CD14-positive monocyte (primary cell): ENCODE measurements at regions not wholly inside any gene's neighbourhood (a gene's known extent, or its start where the extent isn't known, plus 50 kb on each side); places are given as distances from the start of the nearest gene placed in this dataset.

Source experiments
- DNase-seq, 3 donors: peaks; one replicate each; pipeline ENCODE4 v3.0.0-alpha.2; 2011 to 2022
- H2AFZ ChIP-seq: 2 replicates; pipeline ENCODE4 v1.6.0; 2012; ENCODE audit warnings: mild to moderate bottlenecking, low read depth, low read length, inconsistent platforms; ENCODE audit not compliant: insufficient read depth, poor library complexity, severe bottlenecking
- H3K27ac ChIP-seq, 2 donors: 1 replicate in 1 of 2; 2 replicates in 1 of 2; pipeline ENCODE4 v1.5.1; 2012 to 2013; ENCODE audit warnings: low read length in 2 of 2, control low read depth in 1 of 2, inconsistent platforms in 1 of 2, low read depth in 1 of 2, mild to moderate bottlenecking in 1 of 2
- H3K27me3 ChIP-seq, 2 donors: one replicate each; pipeline versions ENCODE4 v1.6.0 to v1.6.1; 2011 to 2013; ENCODE audit warnings: low read length in 2 of 2; ENCODE audit not compliant: control insufficient read depth in 2 of 2, insufficient read depth in 2 of 2
- H3K36me3 ChIP-seq, 2 donors: replicated peaks in 1 of 2; 1 replicate in 1 of 2; 2 replicates in 1 of 2; pipeline versions ENCODE4 v1.5.1 to v1.6.1; 2012 to 2013; ENCODE audit warnings: low read length in 2 of 2, control low read depth in 1 of 2, inconsistent platforms in 1 of 2, mild to moderate bottlenecking in 1 of 2; ENCODE audit not compliant: insufficient read depth in 2 of 2, control insufficient read depth in 1 of 2
- H3K4me1 ChIP-seq, 2 donors: 1 replicate in 1 of 2; 2 replicates in 1 of 2; pipeline versions ENCODE4 v1.5.1 to v1.6.1; 2012 to 2013; ENCODE audit warnings: low read length in 2 of 2, control low read depth in 1 of 2, inconsistent platforms in 1 of 2, mild to moderate bottlenecking in 1 of 2, moderate library complexity in 1 of 2; ENCODE audit not compliant: insufficient read depth in 2 of 2, control insufficient read depth in 1 of 2
- H3K4me2 ChIP-seq: replicated peaks from 2 replicates; pipeline ENCODE3; 2012; ENCODE audit warnings: low read length, moderate library complexity, mild to moderate bottlenecking; ENCODE audit not compliant: poor library complexity, severe bottlenecking; ENCODE audit errors: extremely low read depth
- H3K4me3 ChIP-seq, 3 experiments: fragments of 200-600 bp in 1 of 3; sonication (generic) in 1 of 3; replicated peaks in 1 of 3; 1 replicate in 2 of 3; 2 replicates in 1 of 3; pipeline ENCODE4 v1.5.1; 2011 to 2013; ENCODE audit warnings: low read length in 3 of 3, mild to moderate bottlenecking in 3 of 3, control low read depth in 2 of 3, low read depth in 2 of 3, inconsistent platforms in 1 of 3, moderate library complexity in 1 of 3
- H3K79me2 ChIP-seq: 2 replicates; pipeline ENCODE4 v1.6.0; 2012; ENCODE audit warnings: mild to moderate bottlenecking, control low read depth, inconsistent platforms, low read length, moderate library complexity; ENCODE audit not compliant: insufficient read depth
- H3K9ac ChIP-seq: 2 replicates; pipeline ENCODE4 v1.6.0; 2017; ENCODE audit warnings: low read length, mild to moderate bottlenecking; ENCODE audit not compliant: insufficient read depth, poor library complexity, severe bottlenecking
- H3K9me3 ChIP-seq, 2 donors: replicated peaks in 1 of 2; 1 replicate in 1 of 2; 2 replicates in 1 of 2; pipeline versions ENCODE4 v1.5.1 to v1.6.1; 2012 to 2013; ENCODE audit warnings: low read length in 2 of 2, control low read depth in 1 of 2; ENCODE audit not compliant: control insufficient read depth in 1 of 2, insufficient read depth in 1 of 2
- H4K20me1 ChIP-seq: 2 replicates; pipeline ENCODE4 v1.6.0; 2012; ENCODE audit warnings: mild to moderate bottlenecking, low read length, control low read depth, moderate library complexity; ENCODE audit not compliant: insufficient read depth
- H3K27ac Mint-ChIP-seq, 7 donors: one replicate each; pipeline ENCODE4 v1.8.0; 2020; ENCODE audit warnings: mild to moderate bottlenecking in 7 of 7, mixed read lengths in 7 of 7, moderate library complexity in 6 of 7, inconsistent platforms in 2 of 7
- H3K27me3 Mint-ChIP-seq, 3 donors: one replicate each; pipeline ENCODE4 v1.8.0; 2021 to 2022; ENCODE audit warnings: low read depth in 3 of 3, mild to moderate bottlenecking in 3 of 3, mixed read lengths in 3 of 3, moderate library complexity in 3 of 3, inconsistent platforms in 1 of 3
- H3K36me3 Mint-ChIP-seq, 2 donors: one replicate each; pipeline ENCODE4 v1.8.0; 2020; ENCODE audit warnings: mixed read lengths in 2 of 2, inconsistent platforms in 1 of 2, mild to moderate bottlenecking in 1 of 2
- H3K4me1 Mint-ChIP-seq: one replicate; pipeline ENCODE4 v1.8.0; 2020; ENCODE audit warnings: mild to moderate bottlenecking, mixed read lengths
- H3K4me3 Mint-ChIP-seq, 2 donors: one replicate each; pipeline ENCODE4 v1.8.0; 2020; ENCODE audit warnings: mild to moderate bottlenecking in 2 of 2, mixed read lengths in 2 of 2, moderate library complexity in 1 of 2
- H3K9me3 Mint-ChIP-seq, 7 donors: one replicate each; pipeline ENCODE4 v1.8.0; 2020 to 2022; ENCODE audit warnings: mixed read lengths in 7 of 7, mild to moderate bottlenecking in 6 of 7, moderate library complexity in 6 of 7, inconsistent platforms in 2 of 7
- CTCF ChIP-seq: fragments of 200-600 bp; IDR thresholded peaks from one replicate; pipeline ENCODE4 v1.8.0; 2022; ENCODE audit warnings: antibody characterized with exemption, mild to moderate bottlenecking
- WGBS: methylation state at CpG from one replicate; pipeline ENCODE4 v1.1.5; 2013; ENCODE audit warnings: missing lambda C conversion rate; ENCODE audit not compliant: insufficient coverage; 5-methylcytosine and 5-hydroxymethylcytosine counted together
- intact Hi-C, 2 donors: fragments of 100-400 bp; cut with micrococcal nuclease; formaldehyde crosslinking; loops; one replicate each; pipeline versions ENCODE4 v1.15.0 to v1.15.1; 2023

- H3K79me2 ChIP-seq = no peaks in the 10 kb centered on the region
- no peak overlapping the region for H3K4me3 ChIP-seq
- no peak overlapping the region for H3K9ac ChIP-seq
- H2AFZ ChIP-seq = no peak overlapping the region
- DNase-seq = no peak
- intact Hi-C loops = no loop called here
- Mint-ChIP-seq H3K27ac (no peak overlapping the region), H3K4me1 (no peaks in the 10 kb centered on the region), H3K36me3 (no peaks in the 10 kb centered on the region), H3K4me3 (no peak overlapping the region), H3K27me3 (peaks cover 2 to 4% (median 3%) of the 10 kb centered on the region in 3 donors), H3K9me3 (peaks cover 0 to 5% (median 2%) of the 10 kb centered on the region in 7 donors)
- no peak overlapping the region for H3K4me2 ChIP-seq
- no peaks in the 10 kb centered on the region for H3K36me3 ChIP-seq
- 0% methylated on average over 1 of the region's 4 CpGs for WGBS
- H3K27me3 ChIP-seq = no peaks in the 10 kb centered on the region
- H3K4me1 ChIP-seq = no peaks in the 10 kb centered on the region
- H4K20me1 ChIP-seq = no peaks in the 10 kb centered on the region
- H3K9me3 ChIP-seq = no peaks in the 10 kb centered on the region
- TF ChIP-seq CTCF = peak; percentile 47
- no peak overlapping the region for H3K27ac ChIP-seq
Observed at GRCh38 chr6:130697995-130698535, 129.1 kb upstream of the SMLR1 start.

- WGBS = no CpG with 5 or more reads among the region's 2 CpGs
- Histone ChIP-seq H3K36me3 (no peaks in the 10 kb centered on the region), H3K4me1 (no peaks in the 10 kb centered on the region), H4K20me1 (no peaks in the 10 kb centered on the region), H3K4me3 (no peak overlapping the region), H3K9me3 (no peaks in the 10 kb centered on the region), H3K4me2 (no peak overlapping the region), H3K9ac (no peak overlapping the region), H3K27ac (no peak overlapping the region), H2AFZ (no peak overlapping the region), H3K79me2 (no peaks in the 10 kb centered on the region), H3K27me3 (no peaks in the 10 kb centered on the region)
- TF ChIP-seq CTCF = no peak
- Mint-ChIP-seq H3K4me1 (no peaks in the 10 kb centered on the region), H3K4me3 (no peak overlapping the region), H3K27ac (no peak overlapping the region), H3K36me3 (no peaks in the 10 kb centered on the region), H3K27me3 (peaks cover 3 to 4% (median 3%) of the 10 kb centered on the region in 3 donors), H3K9me3 (peaks cover 2 to 9% (median 5%) of the 10 kb centered on the region in 7 donors)
- DNase-seq = no peak
- intact Hi-C loops = no loop called here
Observed at GRCh38 chr6:130699742-130700141, 127.5 kb upstream of the SMLR1 start.
